SU-DHL-6 (cell line): ENCODE measurements at regions not wholly inside any gene's neighbourhood (a gene's known extent, or its start where the extent isn't known, plus 50 kb on each side); places are given as distances from the start of the nearest gene placed in this dataset.

Experiments
- H2AFZ ChIP-seq: fragments of 200-600 bp; sonication (generic); 2 replicates; pipeline ENCODE4 v1.6.1; 2014; ENCODE audit warnings: low read depth, mild to moderate bottlenecking, moderate library complexity, mixed read lengths, antibody characterized with exemption, low read length; ENCODE audit not compliant: severe bottlenecking
- H3F3A ChIP-seq: fragments of 200-600 bp; shearing (Covaris generic); 2 replicates; pipeline ENCODE4 v1.6.0; 2016; ENCODE audit warnings: antibody characterized with exemption, mild to moderate bottlenecking; ENCODE audit not compliant: insufficient read depth
- H3K27ac ChIP-seq: fragments of 200-600 bp; sonication (generic); 2 replicates; pipeline ENCODE4 v1.5.1; 2016; ENCODE audit warnings: low read depth, mild to moderate bottlenecking, low read length, moderate library complexity, mixed read lengths
- H3K27me3 ChIP-seq: fragments of 200-600 bp; sonication (generic), shearing (Covaris generic); 2 replicates; pipeline ENCODE4 v1.6.0; 2014; ENCODE audit warnings: mild to moderate bottlenecking, low read length
- H3K36me3 ChIP-seq: fragments of 200-600 bp; sonication (generic); 2 replicates; pipeline ENCODE4 v1.6.1; 2014; ENCODE audit warnings: mild to moderate bottlenecking, low read length, mixed read lengths
- H3K4me2 ChIP-seq: fragments of 300-600, 200-600 bp; shearing (Covaris generic), sonication (generic); 2 replicates; pipeline ENCODE4 v1.6.0; 2014; ENCODE audit warnings: low read length, low read depth, mild to moderate bottlenecking; ENCODE audit not compliant: poor library complexity, severe bottlenecking
- H3K4me3 ChIP-seq: fragments of 200-600 bp; sonication (generic); 2 replicates; pipeline ENCODE4 v1.5.1; 2014; ENCODE audit warnings: antibody characterized with exemption, low read length, mild to moderate bottlenecking, mixed read lengths; ENCODE audit not compliant: insufficient read depth, poor library complexity, severe bottlenecking
- H3K79me2 ChIP-seq: fragments of 200-600 bp; sonication (generic); 2 replicates; pipeline ENCODE4 v1.6.1; 2014; ENCODE audit warnings: mild to moderate bottlenecking, low read length, moderate library complexity; ENCODE audit not compliant: insufficient read depth
- H3K9ac ChIP-seq: fragments of 200-600 bp; sonication (generic); 2 replicates; pipeline ENCODE4 v1.7.0; 2014; ENCODE audit warnings: mild to moderate bottlenecking, low read length
- H3K9me2 ChIP-seq: fragments of 200-600 bp; sonication (generic); replicated peaks from 2 replicates; pipeline ENCODE4 v1.6.1; 2014; ENCODE audit warnings: low read length; ENCODE audit not compliant: insufficient read depth
- H3K9me3 ChIP-seq: fragments of 200-600 bp; sonication (generic); 2 replicates; pipeline ENCODE4 v1.6.1; 2014; ENCODE audit warnings: low read length, mixed read lengths; ENCODE audit not compliant: insufficient read depth
- H4K20me1 ChIP-seq: fragments of 200-600 bp; sonication (generic); 2 replicates; pipeline ENCODE4 v1.6.1; 2014; ENCODE audit warnings: low read depth, mild to moderate bottlenecking, antibody characterized with exemption, low read length, moderate library complexity, mixed read lengths
- CTCF ChIP-seq: fragments of 200-600 bp; sonication (generic); IDR thresholded peaks from one replicate; pipeline ENCODE4 v1.5.1; 2017; ENCODE audit warnings: antibody characterized with exemption, mild to moderate bottlenecking, low read length, moderate library complexity; ENCODE audit not compliant: insufficient read depth, poor library complexity, severe bottlenecking
- EZH2phosphoT487 ChIP-seq: fragments of 200-600 bp; sonication (generic), shearing (Covaris generic); conservative IDR thresholded peaks from 2 replicates; pipeline ENCODE4 v1.6.1; 2018; ENCODE audit warnings: mild to moderate bottlenecking, antibody characterized with exemption, low read length, moderate library complexity, mixed read lengths

GRCh38 chr6:40148882-40149573, 214.8 kb upstream of the MOCS1 start:
- Histone ChIP-seq H3K27ac (no peak overlapping the region), H4K20me1 (no peaks in the 10 kb centered on the region), H3K9me2 (no peaks in the 10 kb centered on the region), H2AFZ (no peak overlapping the region), H3K36me3 (no peaks in the 10 kb centered on the region), H3K4me3 (no peak overlapping the region), H3K9me3 (no peaks in the 10 kb centered on the region), H3K9ac (no peak overlapping the region), H3K27me3 (no peaks in the 10 kb centered on the region), H3F3A (no peaks in the 10 kb centered on the region), H3K79me2 (no peaks in the 10 kb centered on the region), H3K4me2 (no peak overlapping the region)
- no peak for TF ChIP-seq EZH2phosphoT487
- no peak for TF ChIP-seq CTCF

GRCh38 chr6:40146902-40147301, 212.6 kb upstream of the MOCS1 start:
- Histone ChIP-seq H3K36me3 (no peaks in the 10 kb centered on the region), H2AFZ (no peak overlapping the region), H3K4me2 (no peak overlapping the region), H3K9me2 (no peaks in the 10 kb centered on the region), H3K79me2 (no peaks in the 10 kb centered on the region), H3K9me3 (no peaks in the 10 kb centered on the region), H4K20me1 (no peaks in the 10 kb centered on the region), H3K27ac (no peak overlapping the region), H3F3A (no peaks in the 10 kb centered on the region), H3K9ac (no peak overlapping the region), H3K27me3 (no peaks in the 10 kb centered on the region), H3K4me3 (no peak overlapping the region)
- TF ChIP-seq CTCF (no peak), EZH2phosphoT487 (no peak)

- Histone ChIP-seq H4K20me1 (no peaks in the 10 kb centered on the region), H3K27ac (no peak overlapping the region), H3K9me3 (no peaks in the 10 kb centered on the region; the same call in 1 of the 2 replicates), H2AFZ (no peak overlapping the region), H3K4me2 (no peak overlapping the region), H3F3A (no peaks in the 10 kb centered on the region), H3K36me3 (no peaks in the 10 kb centered on the region), H3K9ac (no peak overlapping the region), H3K9me2 (no peaks in the 10 kb centered on the region), H3K27me3 (no peaks in the 10 kb centered on the region), H3K79me2 (no peaks in the 10 kb centered on the region), H3K4me3 (no peak overlapping the region)
- TF ChIP-seq CTCF (no peak), EZH2phosphoT487 (no peak)
Observed at GRCh38 chr6:40139447-40139846, 205.2 kb upstream of the MOCS1 start.
